Left colon (tissue), 2 donors: ENCODE measurements at regions not wholly inside any gene's neighbourhood (a gene's known extent, or its start where the extent isn't known, plus 50 kb on each side); places are given as distances from the start of the nearest gene placed in this dataset.
"Not testable (repeated sequence)": the region's sequence is repeated elsewhere in the genome, so short reads cannot be mapped to it uniquely, and the experiment has no call there.

Experiments used
- ATAC-seq: fragments of 200-7000 bp; cut with Tn5 transposase; one replicate; pipeline ENCODE4 v1.9.1; 2020; ENCODE audit warnings: mild to moderate bottlenecking, moderate library complexity
- DNase-seq, 2 donors: peaks; one replicate each; pipeline ENCODE4 v3.0.0-alpha.2; 2020
- intact Hi-C, 2 donors: fragments of 100-400 bp; cut with DNase I in 1 of 2; cut with micrococcal nuclease in 1 of 2; formaldehyde crosslinking; loops; one replicate each; pipeline versions ENCODE4 v1.11.2 to v1.14.0; 2022; cut with DNase I, micrococcal nuclease
- donor health status: DM: no; HTN: no; CAD: no.
- donor health status: DM: yes; HTN: yes; CAD: no.

- no peak for DNase-seq
- intact Hi-C loops: no loop called here
- no peak for ATAC-seq
Observed at GRCh38 chr6:96276305-96276704, 245.3 kb upstream of the UFL1 start.

- intact Hi-C loops: no loop called here
Observed at GRCh38 chr6:96276856-96277255, 244.8 kb upstream of the UFL1 start.

GRCh38 chr6:96279084-96279483, 242.5 kb upstream of the UFL1 start:
- DNase-seq: no peak
- intact Hi-C loops: no loop called here
- ATAC-seq: no peak

More at GRCh38 chr6:96276856-96277255, 244.8 kb upstream of the UFL1 start:
- DNase-seq: no peak
- ATAC-seq: no peak

- intact Hi-C loops: no loop called here
- ATAC-seq: no peak
Observed at GRCh38 chr6:96286503-96286902, 235.1 kb upstream of the UFL1 start.

GRCh38 chr6:96299525-96299924, 222.1 kb upstream of the UFL1 start:
- intact Hi-C loops: no loop called here
- no peak for DNase-seq
- no peak for ATAC-seq

More at GRCh38 chr6:96286503-96286902, 235.1 kb upstream of the UFL1 start:
- no peak for DNase-seq

GRCh38 chr6:96301023-96301422, 220.6 kb upstream of the UFL1 start:
- no peak for DNase-seq
- ATAC-seq: no peak
- intact Hi-C loops: no loop called here

- DNase-seq (no peak), ATAC-seq (no peak)
- intact Hi-C loops: no loop called here
Observed at GRCh38 chr6:96301781-96302180, 219.8 kb upstream of the UFL1 start.

GRCh38 chr6:96302991-96303390, 218.6 kb upstream of the UFL1 start:
- intact Hi-C loops: no loop called here
- DNase-seq (no peak), ATAC-seq (no peak)

GRCh38 chr6:96304997-96305396, 216.6 kb upstream of the UFL1 start:
- DNase-seq: no peak

GRCh38 chr6:96330884-96331283, 190.7 kb upstream of the UFL1 start:
- ATAC-seq (no peak), DNase-seq (no peak)
- intact Hi-C loops: no loop called here

More at GRCh38 chr6:96304997-96305396, 216.6 kb upstream of the UFL1 start:
- ATAC-seq: no peak
- intact Hi-C loops: no loop called here

- intact Hi-C loops: no loop called here
- DNase-seq (no peak), ATAC-seq (no peak)
Observed at GRCh38 chr6:96340164-96340563, 181.4 kb upstream of the UFL1 start.

GRCh38 chr6:96345501-96345900, 176.1 kb upstream of the UFL1 start:
- intact Hi-C loops: no loop called here
- ATAC-seq (no peak), DNase-seq (no peak)

GRCh38 chr6:96381246-96381645, 140.4 kb upstream of the UFL1 start:
- intact Hi-C loops: no loop called here
- ATAC-seq (no peak), DNase-seq (no peak)

GRCh38 chr6:96391776-96392360, 129.7 kb upstream of the UFL1 start:
- ATAC-seq (no peak), DNase-seq (peak in 1 of 2 donors; percentile 16)
- intact Hi-C loops: no loop called here

- intact Hi-C loops: no loop called here
- DNase-seq: no peak
- ATAC-seq: no peak
Observed at GRCh38 chr6:96394727-96395126, 126.9 kb upstream of the UFL1 start.

- DNase-seq: no peak
- intact Hi-C loops: no loop called here
- no peak for ATAC-seq
Observed at GRCh38 chr6:96410467-96410866, 111.1 kb upstream of the UFL1 start.

- ATAC-seq: no peak
- intact Hi-C loops: no loop called here
- no peak for DNase-seq
Observed at GRCh38 chr6:96420294-96420693, 101.3 kb upstream of the UFL1 start.

GRCh38 chr6:96433950-96434349, 87.7 kb upstream of the UFL1 start:
- intact Hi-C loops: no loop called here
- ATAC-seq (no peak), DNase-seq (no peak)

- no peak for DNase-seq
- intact Hi-C loops: no loop called here
- no peak for ATAC-seq
Observed at GRCh38 chr6:96436398-96436797, 85.2 kb upstream of the UFL1 start.

- DNase-seq, ATAC-seq, intact Hi-C loops: not testable (repeated sequence)
Observed at GRCh38 chr6:96437228-96437627, 84.4 kb upstream of the UFL1 start.

GRCh38 chr6:96450082-96450769, 71.4 kb upstream of the UFL1 start:
- ATAC-seq: peak; percentile 31
- intact Hi-C loops: no loop called here

More at GRCh38 chr6:96450082-96450769, 71.4 kb upstream of the UFL1 start:
- peak in 1 of 2 donors; percentile 6 for DNase-seq
